H9 (cell line): ENCODE measurements at regions not wholly inside any gene's neighbourhood (a gene's known extent, or its start where the extent isn't known, plus 50 kb on each side); places are given as distances from the start of the nearest gene placed in this dataset.

Experiments
- DNase-seq: peaks from one replicate; pipeline ENCODE4 v3.0.0-alpha.2; 2017
- H2AFZ ChIP-seq: one replicate; pipeline ENCODE4 v1.6.1; 2013; ENCODE audit warnings: mild to moderate bottlenecking, low read length, control low read depth, moderate library complexity
- H2AK5ac ChIP-seq: 2 replicates; pipeline ENCODE4 v1.6.1; 2013; ENCODE audit warnings: low read length, control low read depth, mixed read lengths; ENCODE audit not compliant: insufficient read length
- H2BK120ac ChIP-seq: one replicate; pipeline ENCODE4 v1.6.1; 2013; ENCODE audit warnings: low read depth, mild to moderate bottlenecking, low read length, control low read depth, inconsistent platforms; ENCODE audit not compliant: poor library complexity, severe bottlenecking
- H2BK12ac ChIP-seq: 2 replicates; pipeline ENCODE4 v1.6.1; 2013; ENCODE audit warnings: low read length, control low read depth, mixed read lengths, low read depth; ENCODE audit not compliant: insufficient read length
- H2BK15ac ChIP-seq: 2 replicates; pipeline ENCODE4 v1.6.1; 2013; ENCODE audit warnings: low read depth, low read length, control low read depth
- H2BK20ac ChIP-seq: one replicate; pipeline ENCODE4 v1.6.1; 2013; ENCODE audit warnings: low read depth, mild to moderate bottlenecking, low read length, control low read depth, inconsistent platforms; ENCODE audit not compliant: poor library complexity, severe bottlenecking
- H2BK5ac ChIP-seq: 2 replicates; pipeline ENCODE4 v1.6.1; 2013; ENCODE audit warnings: low read length, control low read depth, mixed read lengths; ENCODE audit not compliant: insufficient read length
- H3K14ac ChIP-seq: 2 replicates; pipeline ENCODE4 v1.6.1; 2013; ENCODE audit warnings: low read length, control low read depth; ENCODE audit not compliant: insufficient read depth
- H3K18ac ChIP-seq: 2 replicates; pipeline ENCODE4 v1.6.1; 2013; ENCODE audit warnings: low read depth, mild to moderate bottlenecking, mixed read lengths, low read length, control low read depth; ENCODE audit not compliant: insufficient read length
- H3K23ac ChIP-seq: 2 replicates; pipeline ENCODE4 v1.6.1; 2013; ENCODE audit warnings: low read length, control low read depth, mixed read lengths, low read depth; ENCODE audit not compliant: insufficient read length
- H3K23me2 ChIP-seq: 2 replicates; pipeline ENCODE4 v1.6.1; 2013; ENCODE audit warnings: low read depth, mild to moderate bottlenecking, mixed read lengths, low read length, control low read depth; ENCODE audit not compliant: insufficient read length, poor library complexity, severe bottlenecking
- H3K27ac ChIP-seq: 2 replicates; pipeline ENCODE4 v1.5.1; 2013; ENCODE audit warnings: low read length, control low read depth, mixed read lengths, low read depth; ENCODE audit not compliant: insufficient read length
- H3K27me3 ChIP-seq: 2 replicates; pipeline ENCODE4 v1.6.1; 2013; ENCODE audit warnings: low read length, control low read depth, inconsistent platforms; ENCODE audit not compliant: insufficient read depth
- H3K4ac ChIP-seq: 2 replicates; pipeline ENCODE4 v1.6.1; 2013; ENCODE audit warnings: low read depth, mild to moderate bottlenecking, control low read depth, inconsistent platforms, low read length, moderate library complexity
- H3K4me1 ChIP-seq: 2 replicates; pipeline ENCODE4 v1.6.1; 2013; ENCODE audit warnings: low read length, control low read depth, inconsistent platforms; ENCODE audit not compliant: insufficient read depth
- H3K4me2 ChIP-seq: 2 replicates; pipeline ENCODE4 v1.6.1; 2013; ENCODE audit warnings: low read length, control low read depth, mixed read lengths; ENCODE audit not compliant: insufficient read length, insufficient read depth
- H3K56ac ChIP-seq: 2 replicates; pipeline ENCODE4 v1.6.1; 2013; ENCODE audit warnings: low read depth, mild to moderate bottlenecking, mixed read lengths, low read length, control low read depth; ENCODE audit not compliant: insufficient read length
- H3K79me1 ChIP-seq: 2 replicates; pipeline ENCODE4 v1.6.1; 2013; ENCODE audit warnings: low read depth, mild to moderate bottlenecking, moderate library complexity, low read length, control low read depth, inconsistent platforms; ENCODE audit not compliant: insufficient read depth, poor library complexity, severe bottlenecking
- H3K79me2 ChIP-seq: 2 replicates; pipeline ENCODE4 v1.6.1; 2013; ENCODE audit warnings: low read length, control low read depth, inconsistent platforms; ENCODE audit not compliant: insufficient read depth
- H3K9ac ChIP-seq: 2 replicates; pipeline ENCODE4 v1.6.1; 2013; ENCODE audit warnings: low read length, control low read depth, mixed read lengths; ENCODE audit not compliant: insufficient read length; ENCODE audit errors: extremely low read depth
- H3K9me3 ChIP-seq: one replicate; pipeline ENCODE4 v1.6.1; 2013; ENCODE audit warnings: low read depth, low read length, inconsistent platforms; ENCODE audit not compliant: control insufficient read depth
- H3T11ph ChIP-seq: one replicate; pipeline ENCODE4 v1.6.1; 2013; ENCODE audit warnings: mild to moderate bottlenecking, low read length, control low read depth, inconsistent platforms
- H4K20me1 ChIP-seq: one replicate; pipeline ENCODE4 v1.6.1; 2013; ENCODE audit not compliant: control insufficient read depth, insufficient read length, insufficient read depth
- H4K5ac ChIP-seq: 2 replicates; pipeline ENCODE4 v1.6.1; 2013; ENCODE audit warnings: low read depth, mild to moderate bottlenecking, mixed read lengths, low read length, control low read depth; ENCODE audit not compliant: insufficient read length
- H4K8ac ChIP-seq: replicated peaks from 2 replicates; pipeline ENCODE4 v1.6.1; 2013; ENCODE audit warnings: low read length, control low read depth, mixed read lengths, low read depth; ENCODE audit not compliant: insufficient read length
- H4K91ac ChIP-seq: 2 replicates; pipeline ENCODE4 v1.6.1; 2013; ENCODE audit warnings: low read depth, mild to moderate bottlenecking, moderate library complexity, mixed read lengths, low read length, control low read depth; ENCODE audit not compliant: insufficient read length
- H3K27ac Mint-ChIP-seq, 3 experiments: 2 replicates in 2 of 3; 3 replicates in 1 of 3; pipeline ENCODE4 v1.8.0; 2020 to 2021; ENCODE audit warnings: mixed read lengths in 3 of 3, mild to moderate bottlenecking in 1 of 3, moderate library complexity in 1 of 3
- H3K27me3 Mint-ChIP-seq: 2 replicates; pipeline ENCODE4 v1.8.0; 2021; ENCODE audit warnings: low read depth, mild to moderate bottlenecking, moderate library complexity, mixed read lengths
- H3K36me3 Mint-ChIP-seq, 3 experiments: 2 replicates in 2 of 3; 3 replicates in 1 of 3; pipeline ENCODE4 v1.8.0; 2020 to 2021; ENCODE audit warnings: low read depth in 3 of 3, mixed read lengths in 3 of 3; ENCODE audit not compliant: insufficient read depth in 1 of 3
- H3K4me1 Mint-ChIP-seq, 2 experiments: 2 replicates each; pipeline ENCODE4 v1.8.0; 2020; ENCODE audit warnings: mixed read lengths in 2 of 2
- H3K4me3 Mint-ChIP-seq, 2 experiments: 2 replicates in 1 of 2; 3 replicates in 1 of 2; pipeline ENCODE4 v1.8.0; 2020 to 2021; ENCODE audit warnings: mild to moderate bottlenecking in 2 of 2, mixed read lengths in 2 of 2, moderate library complexity in 1 of 2
- H3K9me3 Mint-ChIP-seq, 2 experiments: 2 replicates in 1 of 2; 3 replicates in 1 of 2; pipeline ENCODE4 v1.8.0; 2020; ENCODE audit warnings: mild to moderate bottlenecking in 2 of 2, mixed read lengths in 2 of 2, moderate library complexity in 1 of 2
- TF ChIP-seq, protein P1 (sequence below): fragments of 200-600 bp; sonication (generic); conservative IDR thresholded peaks from 3 replicates; pipeline ENCODE4 v1.8.0; 2021; ENCODE audit warnings: antibody characterized with exemption, mild to moderate bottlenecking

DNA sequence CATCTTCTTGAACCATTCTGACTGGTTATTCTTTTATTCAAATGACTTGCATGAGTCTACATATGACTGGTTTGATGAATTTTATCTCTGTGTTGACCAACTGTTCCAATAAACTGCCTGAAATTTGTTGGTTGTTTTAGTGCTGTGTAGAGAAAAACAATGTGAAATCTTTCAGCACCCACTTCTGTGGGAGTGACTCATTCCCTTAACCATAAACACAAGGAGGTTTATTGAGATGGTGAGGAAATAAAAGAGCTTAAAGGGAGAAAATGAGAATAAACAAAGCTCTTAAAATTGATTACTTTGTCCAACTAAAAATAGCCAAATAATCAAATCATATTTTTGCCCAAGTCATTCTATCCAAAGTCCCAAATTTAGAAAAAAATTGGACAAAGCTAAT, 341.1 kb downstream of the TGFB2 start:
- no peaks in the 10 kb centered on the region for H3K4me1 Mint-ChIP-seq
- no peak overlapping the region for H3K9ac ChIP-seq
- H3K14ac ChIP-seq: no peak overlapping the region
- H3K27ac ChIP-seq: no peak overlapping the region
- no peak overlapping the region for H2BK12ac ChIP-seq
- H4K91ac ChIP-seq: no peak overlapping the region
- no peak overlapping the region for H3K27ac Mint-ChIP-seq
- no peaks in the 10 kb centered on the region for H3K9me3 ChIP-seq
- no peak overlapping the region for H3K56ac ChIP-seq
- no peaks in the 10 kb centered on the region for H3K4me1 ChIP-seq
- no peak overlapping the region for H3K23ac ChIP-seq
- no peak overlapping the region for H4K8ac ChIP-seq
- H3T11ph ChIP-seq: no peak overlapping the region
- no peak overlapping the region for H2BK5ac ChIP-seq
- H2BK20ac ChIP-seq: no peak overlapping the region
- H3K9me3 Mint-ChIP-seq: no peaks in the 10 kb centered on the region; a peak in 1 of 5 replicates
- no peak overlapping the region for H2AFZ ChIP-seq
- H2BK120ac ChIP-seq: no peak overlapping the region
- no peak overlapping the region for H2BK15ac ChIP-seq
- H3K79me2 ChIP-seq: no peaks in the 10 kb centered on the region
- DNase-seq: no peak
- no peaks in the 10 kb centered on the region for H3K27me3 Mint-ChIP-seq
- H2AK5ac ChIP-seq: no peak overlapping the region
- TF ChIP-seq, protein P1, sequence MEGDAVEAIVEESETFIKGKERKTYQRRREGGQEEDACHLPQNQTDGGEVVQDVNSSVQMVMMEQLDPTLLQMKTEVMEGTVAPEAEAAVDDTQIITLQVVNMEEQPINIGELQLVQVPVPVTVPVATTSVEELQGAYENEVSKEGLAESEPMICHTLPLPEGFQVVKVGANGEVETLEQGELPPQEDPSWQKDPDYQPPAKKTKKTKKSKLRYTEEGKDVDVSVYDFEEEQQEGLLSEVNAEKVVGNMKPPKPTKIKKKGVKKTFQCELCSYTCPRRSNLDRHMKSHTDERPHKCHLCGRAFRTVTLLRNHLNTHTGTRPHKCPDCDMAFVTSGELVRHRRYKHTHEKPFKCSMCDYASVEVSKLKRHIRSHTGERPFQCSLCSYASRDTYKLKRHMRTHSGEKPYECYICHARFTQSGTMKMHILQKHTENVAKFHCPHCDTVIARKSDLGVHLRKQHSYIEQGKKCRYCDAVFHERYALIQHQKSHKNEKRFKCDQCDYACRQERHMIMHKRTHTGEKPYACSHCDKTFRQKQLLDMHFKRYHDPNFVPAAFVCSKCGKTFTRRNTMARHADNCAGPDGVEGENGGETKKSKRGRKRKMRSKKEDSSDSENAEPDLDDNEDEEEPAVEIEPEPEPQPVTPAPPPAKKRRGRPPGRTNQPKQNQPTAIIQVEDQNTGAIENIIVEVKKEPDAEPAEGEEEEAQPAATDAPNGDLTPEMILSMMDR: no peak
- no peaks in the 10 kb centered on the region; a peak in 1 of 7 replicates for H3K36me3 Mint-ChIP-seq
- H3K4me2 ChIP-seq: no peak overlapping the region
- no peak overlapping the region for H3K18ac ChIP-seq
- H3K79me1 ChIP-seq: no peaks in the 10 kb centered on the region
- H4K5ac ChIP-seq: no peak overlapping the region
- no peaks in the 10 kb centered on the region for H4K20me1 ChIP-seq
- no peaks in the 10 kb centered on the region for H3K27me3 ChIP-seq
- no peaks in the 10 kb centered on the region for H3K23me2 ChIP-seq
- H3K4ac ChIP-seq: no peak overlapping the region
- no peak overlapping the region for H3K4me3 Mint-ChIP-seq
